ENCODE measurements at regions not wholly inside any gene's neighbourhood (a gene's known extent, or its start where the extent isn't known, plus 50 kb on each side); places are given as distances from the start of the nearest gene placed in this dataset.
"Not testable (repeated sequence)": the region's sequence is repeated elsewhere in the genome, so short reads cannot be mapped to it uniquely, and the experiment has no call there.

DNA sequence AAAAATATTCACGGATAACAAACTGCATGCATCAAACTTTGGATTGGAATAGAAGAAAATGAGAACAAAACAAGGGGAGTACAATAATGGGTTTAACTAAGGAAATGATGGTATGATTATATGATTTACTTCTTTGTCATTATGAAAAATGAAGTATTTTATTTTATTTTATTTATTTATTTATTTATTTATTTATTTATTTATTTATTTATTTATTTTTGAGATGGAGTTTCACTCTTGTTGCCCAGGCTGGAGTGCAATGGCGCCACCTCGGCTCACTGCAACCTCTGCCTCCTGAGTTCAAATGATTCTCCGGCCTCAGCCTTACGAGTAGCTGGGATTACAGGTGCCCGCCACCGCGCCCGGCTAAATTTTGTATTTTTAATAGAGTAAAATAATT, 234.1 kb upstream of the SEMA3C start:
- POLR2A ChIA-PET; DNase-seq; H3K9me3 Mint-ChIP-seq (ENCODE audit: low read depth); ATAC-seq; CTCF ChIA-PET; H3K4me3 Mint-ChIP-seq; intact Hi-C loops (cut with DNase I, micrococcal nuclease); H3K36me3 Mint-ChIP-seq (ENCODE audit: low read depth); H3K27me3 Mint-ChIP-seq; H3K4me1 Mint-ChIP-seq; H3K27ac Mint-ChIP-seq: not testable (repeated sequence)

DNA sequence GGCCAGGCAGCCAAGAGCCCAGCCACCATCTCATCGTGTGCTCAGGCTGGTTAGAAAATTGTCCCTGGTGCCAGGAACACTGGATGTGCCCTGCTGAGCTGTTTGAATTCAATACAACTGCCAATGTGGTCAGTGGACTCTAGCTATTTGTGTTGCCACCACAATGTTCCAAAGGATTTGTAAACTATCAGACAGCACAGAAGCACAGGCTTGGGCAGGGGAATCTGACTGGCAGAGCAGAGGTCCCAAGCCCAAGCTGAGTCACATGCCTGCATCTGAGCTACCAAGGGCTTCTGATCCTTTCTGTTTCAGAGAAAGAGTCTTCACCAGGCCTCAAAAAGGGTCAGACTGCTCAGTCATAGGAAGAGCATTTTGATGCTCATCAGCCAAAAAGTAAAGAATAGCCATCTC, 232.1 kb upstream of the SEMA3C start:
- no peak for DNase-seq
- ChIA-PET CTCF (no interaction called here), POLR2A (no interaction called here)
- Mint-ChIP-seq H3K4me3 (no peak overlapping the region), H3K4me1 (no peaks in the 10 kb centered on the region), H3K36me3 (ENCODE audit: low read depth) (no peaks in the 10 kb centered on the region), H3K9me3 (ENCODE audit: low read depth) (peaks cover 13% of the 10 kb centered on the region), H3K27ac (no peak overlapping the region), H3K27me3 (no peaks in the 10 kb centered on the region)
- intact Hi-C loops (cut with DNase I, micrococcal nuclease) = no loop called here
- ATAC-seq = no peak

DNA sequence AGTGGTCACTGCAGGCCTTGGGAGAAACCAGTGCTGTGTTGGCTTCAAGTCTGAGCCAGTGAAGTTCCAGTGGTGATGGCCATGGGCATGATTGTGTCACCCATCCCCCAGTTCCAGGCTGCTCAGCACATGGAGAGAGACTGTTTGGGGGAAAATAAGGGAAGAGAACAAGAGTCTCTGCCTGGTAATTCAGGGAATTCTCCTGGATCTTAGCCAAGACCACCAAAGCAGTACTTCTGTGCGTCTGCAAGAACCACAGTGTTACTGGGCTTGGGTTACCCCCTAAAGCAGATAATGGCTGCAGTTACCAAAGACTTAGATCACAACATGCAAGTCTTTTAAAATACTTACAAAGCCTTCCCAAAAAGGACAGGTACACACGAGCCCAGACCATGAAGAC, 225.0 kb upstream of the SEMA3C start:
- POLR2A ChIA-PET = no interaction called here
- H3K4me3 Mint-ChIP-seq = no peak overlapping the region
- ATAC-seq (no peak), DNase-seq (no peak)
- intact Hi-C loops (cut with DNase I, micrococcal nuclease) = no loop called here
- CTCF ChIA-PET = no interaction called here
- H3K9me3 Mint-ChIP-seq (ENCODE audit: low read depth) = peaks cover 8% of the 10 kb centered on the region
- H3K4me1 Mint-ChIP-seq = no peaks in the 10 kb centered on the region
- H3K27me3 Mint-ChIP-seq = no peaks in the 10 kb centered on the region
- no peaks in the 10 kb centered on the region for H3K36me3 Mint-ChIP-seq (ENCODE audit: low read depth)
- no peak overlapping the region for H3K27ac Mint-ChIP-seq

DNA sequence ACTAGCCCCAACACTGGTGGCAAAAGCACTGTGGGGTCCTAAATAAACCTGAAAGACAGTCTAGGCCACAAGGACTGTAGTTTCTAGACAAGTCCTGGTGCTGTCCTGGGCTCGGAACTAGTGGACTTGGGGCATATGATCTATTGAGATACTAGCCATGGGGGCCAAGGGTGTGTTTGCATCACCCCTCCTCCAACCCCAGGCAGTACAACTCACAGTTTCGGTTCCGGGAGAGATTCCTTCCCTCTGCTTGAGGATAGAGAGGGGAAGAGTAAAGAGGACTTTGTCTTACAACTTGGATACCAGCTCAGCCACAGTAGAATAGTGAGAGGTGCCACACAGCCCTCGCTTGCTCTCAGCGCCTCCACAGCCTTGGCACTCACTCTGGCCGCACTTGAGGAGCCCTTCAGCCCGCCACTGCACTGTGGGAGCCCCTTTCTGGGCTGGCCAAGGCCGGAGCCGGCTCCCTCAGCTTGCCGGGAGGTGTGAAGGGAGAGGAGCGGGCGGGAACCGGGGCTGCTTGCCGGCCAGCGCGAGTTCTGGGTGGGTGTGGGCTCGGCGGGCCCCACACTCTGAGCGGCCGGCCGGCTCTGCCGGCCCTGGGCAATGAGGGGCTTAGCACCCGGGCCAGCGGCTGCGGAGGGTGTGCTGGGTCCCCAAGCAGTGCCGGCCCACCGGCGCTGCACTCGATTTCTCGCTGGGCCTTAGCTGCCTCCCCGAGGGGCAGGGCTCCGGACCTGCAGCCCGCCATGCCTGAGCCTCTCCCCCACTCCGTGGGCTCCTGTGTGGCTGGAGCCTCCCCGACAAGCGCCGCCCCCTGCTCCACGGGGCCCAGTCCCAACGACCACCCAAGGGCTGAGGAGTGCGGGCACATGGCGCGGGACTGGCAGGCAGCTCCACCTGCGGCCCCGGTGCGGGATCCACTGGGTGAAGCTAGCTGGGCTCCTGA, 222.7 kb upstream of the SEMA3C start:
- CTCF ChIA-PET; H3K36me3 Mint-ChIP-seq (ENCODE audit: low read depth); DNase-seq; intact Hi-C loops (cut with DNase I, micrococcal nuclease); ATAC-seq; H3K27ac Mint-ChIP-seq; POLR2A ChIA-PET; H3K9me3 Mint-ChIP-seq (ENCODE audit: low read depth); H3K27me3 Mint-ChIP-seq; H3K4me3 Mint-ChIP-seq; H3K4me1 Mint-ChIP-seq: not testable (repeated sequence)

DNA sequence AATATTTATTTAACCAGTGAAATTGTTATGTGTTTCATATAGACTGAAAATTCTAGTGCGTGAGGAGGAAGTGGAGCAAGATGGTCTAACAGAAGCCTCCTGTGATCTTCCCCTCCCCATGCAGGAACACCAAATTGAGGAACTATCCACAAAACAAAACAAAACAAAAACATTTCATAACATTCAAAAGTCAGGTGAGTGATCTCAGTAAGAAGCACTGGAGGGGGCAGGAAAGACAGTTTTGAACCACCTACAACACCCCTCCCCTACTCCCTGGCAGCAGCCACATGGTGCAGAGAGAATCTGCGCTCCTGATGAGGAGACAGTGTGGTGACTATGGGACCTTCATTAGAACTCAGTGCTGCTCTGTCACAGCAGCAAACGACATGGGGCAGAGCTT, 221.9 kb upstream of the SEMA3C start:
- no peaks in the 10 kb centered on the region for H3K27me3 Mint-ChIP-seq
- ATAC-seq (no peak), DNase-seq (no peak)
- H3K4me1 Mint-ChIP-seq = no peaks in the 10 kb centered on the region
- H3K36me3 Mint-ChIP-seq (ENCODE audit: low read depth) = no peaks in the 10 kb centered on the region
- intact Hi-C loops (cut with DNase I, micrococcal nuclease) = no loop called here
- no peak overlapping the region for H3K4me3 Mint-ChIP-seq
- ChIA-PET POLR2A (no interaction called here), CTCF (no interaction called here)
- peaks cover under 1% of the 10 kb centered on the region for H3K9me3 Mint-ChIP-seq (ENCODE audit: low read depth)
- no peak overlapping the region for H3K27ac Mint-ChIP-seq

DNA sequence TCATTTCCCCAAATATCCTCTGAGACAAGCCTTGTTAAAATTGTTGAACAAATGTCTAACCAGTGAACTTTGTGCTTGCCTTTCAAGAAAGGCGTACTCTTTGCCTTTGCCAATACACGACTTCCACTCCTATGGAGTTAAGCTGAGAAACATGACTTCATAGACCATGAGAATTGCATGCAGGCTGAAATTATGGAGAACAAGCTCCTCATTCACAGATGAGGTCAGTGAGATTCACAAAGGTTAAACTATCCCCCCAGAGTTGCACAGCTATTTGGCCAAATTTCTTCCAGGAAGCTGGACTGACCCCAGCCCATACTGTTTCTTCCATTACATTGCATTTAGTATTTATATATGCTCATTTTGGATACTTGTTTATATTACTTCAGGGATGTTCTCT, 221.4 kb upstream of the SEMA3C start:
- no peaks in the 10 kb centered on the region for H3K4me1 Mint-ChIP-seq

DNA sequence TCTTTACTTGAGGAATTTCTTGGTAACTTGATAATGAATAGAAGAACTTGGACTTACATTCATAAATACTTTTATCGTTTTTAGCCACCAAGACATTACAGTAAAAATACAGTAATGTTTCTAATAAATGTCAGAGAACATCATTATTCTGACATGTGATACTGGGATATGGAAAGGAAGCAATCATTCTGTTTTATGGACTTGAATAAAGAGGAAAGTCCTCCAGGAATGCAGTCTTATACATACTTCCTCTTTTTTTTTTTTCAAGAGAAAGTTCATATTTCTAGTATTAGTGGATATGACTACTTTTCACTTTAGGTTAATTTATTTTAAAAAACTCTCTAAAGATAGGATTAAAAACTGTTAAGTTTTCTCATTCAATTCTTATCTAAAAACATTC, 220.0 kb upstream of the SEMA3C start:
- POLR2A ChIA-PET = no interaction called here
- no peaks in the 10 kb centered on the region for H3K27me3 Mint-ChIP-seq
- H3K4me3 Mint-ChIP-seq = no peak overlapping the region

More for the DNA sequence above, 221.4 kb upstream of the SEMA3C start:
- Mint-ChIP-seq H3K4me3 (no peak overlapping the region), H3K27ac (no peak overlapping the region), H3K9me3 (ENCODE audit: low read depth) (no peaks in the 10 kb centered on the region), H3K36me3 (ENCODE audit: low read depth) (no peaks in the 10 kb centered on the region), H3K27me3 (no peaks in the 10 kb centered on the region)
- DNase-seq = no peak
- intact Hi-C loops (cut with DNase I, micrococcal nuclease) = no loop called here
- no peak for ATAC-seq
- POLR2A ChIA-PET = no interaction called here
- CTCF ChIA-PET = no interaction called here

DNA sequence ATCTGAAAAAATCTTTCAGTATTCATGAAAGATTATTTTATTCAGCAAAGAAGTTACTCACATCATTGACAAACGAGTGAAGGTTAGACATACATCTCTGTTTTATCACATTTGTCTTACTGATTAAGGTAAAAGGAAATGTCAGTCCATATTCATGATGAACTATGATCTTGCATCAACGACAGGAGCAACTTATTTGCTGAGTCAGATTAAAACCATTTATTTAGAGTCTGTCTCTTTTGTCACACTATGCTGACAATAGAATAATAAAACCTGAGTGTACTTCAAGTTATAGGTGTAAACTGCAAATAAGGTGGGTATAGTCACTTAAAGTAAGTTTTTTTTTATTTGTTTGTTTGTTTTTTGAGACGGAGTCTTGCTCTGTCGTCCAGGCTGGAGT, 216.5 kb upstream of the SEMA3C start:
- ATAC-seq (no peak), DNase-seq (no peak)
- H3K4me3 Mint-ChIP-seq = no peak overlapping the region
- intact Hi-C loops (cut with DNase I, micrococcal nuclease) = no loop called here
- no peaks in the 10 kb centered on the region for H3K4me1 Mint-ChIP-seq
- H3K9me3 Mint-ChIP-seq (ENCODE audit: low read depth) = no peaks in the 10 kb centered on the region
- CTCF ChIA-PET = no interaction called here
- H3K27me3 Mint-ChIP-seq = no peaks in the 10 kb centered on the region
- no peak overlapping the region for H3K27ac Mint-ChIP-seq
- no peaks in the 10 kb centered on the region for H3K36me3 Mint-ChIP-seq (ENCODE audit: low read depth)
- POLR2A ChIA-PET = no interaction called here

More for the DNA sequence above, 220.0 kb upstream of the SEMA3C start:
- no peaks in the 10 kb centered on the region for H3K4me1 Mint-ChIP-seq
- H3K36me3 Mint-ChIP-seq (ENCODE audit: low read depth) = no peaks in the 10 kb centered on the region
- CTCF ChIA-PET = no interaction called here
- ATAC-seq (no peak), DNase-seq (no peak)
- intact Hi-C loops (cut with DNase I, micrococcal nuclease) = no loop called here
- H3K27ac Mint-ChIP-seq = no peak overlapping the region
- no peaks in the 10 kb centered on the region for H3K9me3 Mint-ChIP-seq (ENCODE audit: low read depth)

DNA sequence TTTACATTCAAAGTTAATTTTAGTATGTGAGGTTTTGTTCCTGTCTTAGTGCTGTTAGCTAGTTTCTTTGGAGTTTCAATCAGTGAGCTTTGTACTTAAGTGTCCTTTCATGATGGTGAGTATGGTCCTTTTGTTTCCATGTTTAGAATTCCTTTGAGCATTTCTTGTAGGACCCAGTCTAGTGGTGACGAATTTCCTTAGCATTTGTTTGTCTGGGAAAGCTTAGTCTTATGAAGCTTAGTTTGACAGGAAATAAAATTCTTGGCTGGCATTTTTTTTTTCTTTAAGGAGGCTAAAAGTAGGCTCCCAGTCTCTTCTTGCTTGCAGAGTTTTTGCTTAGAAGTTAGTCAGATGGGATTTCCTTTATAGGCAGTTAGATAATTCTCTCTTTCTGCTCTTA, 209.2 kb upstream of the SEMA3C start:
- Mint-ChIP-seq H3K4me3 (no peak overlapping the region), H3K27me3 (no peaks in the 10 kb centered on the region), H3K36me3 (ENCODE audit: low read depth) (no peaks in the 10 kb centered on the region), H3K9me3 (ENCODE audit: low read depth) (peaks cover 25% of the 10 kb centered on the region), H3K4me1 (no peaks in the 10 kb centered on the region), H3K27ac (no peak overlapping the region)
- intact Hi-C loops (cut with DNase I, micrococcal nuclease) = no loop called here
- no peak for DNase-seq
- ATAC-seq = no peak
- POLR2A ChIA-PET = no interaction called here
- CTCF ChIA-PET = no interaction called here

DNA sequence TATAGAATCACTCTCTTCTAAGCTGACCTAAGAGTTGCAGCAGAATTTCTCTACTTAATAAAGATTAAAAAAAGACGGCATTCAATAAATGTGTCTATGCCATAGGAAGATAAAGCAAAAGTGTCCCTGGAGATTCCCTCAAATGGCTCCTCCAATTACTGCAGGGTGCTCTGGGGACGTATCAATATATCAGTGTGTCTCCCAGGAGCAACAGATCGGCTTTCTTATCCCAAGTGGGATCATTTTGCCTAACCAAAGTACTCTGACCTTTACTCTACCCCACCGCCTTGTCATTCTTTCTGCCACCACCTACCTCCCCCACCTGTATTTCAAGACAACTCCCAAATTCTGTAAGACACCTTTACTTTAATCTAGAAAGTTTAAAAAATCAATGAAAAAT, 202.0 kb upstream of the SEMA3C start:
- intact Hi-C loops (cut with DNase I, micrococcal nuclease) = no loop called here
- POLR2A ChIA-PET = no interaction called here
- Mint-ChIP-seq H3K4me1 (no peaks in the 10 kb centered on the region), H3K36me3 (ENCODE audit: low read depth) (no peaks in the 10 kb centered on the region), H3K4me3 (no peak overlapping the region), H3K27me3 (no peaks in the 10 kb centered on the region), H3K9me3 (ENCODE audit: low read depth) (peaks cover 2% of the 10 kb centered on the region), H3K27ac (no peak overlapping the region)
- CTCF ChIA-PET = no interaction called here
- DNase-seq (no peak), ATAC-seq (no peak)

DNA sequence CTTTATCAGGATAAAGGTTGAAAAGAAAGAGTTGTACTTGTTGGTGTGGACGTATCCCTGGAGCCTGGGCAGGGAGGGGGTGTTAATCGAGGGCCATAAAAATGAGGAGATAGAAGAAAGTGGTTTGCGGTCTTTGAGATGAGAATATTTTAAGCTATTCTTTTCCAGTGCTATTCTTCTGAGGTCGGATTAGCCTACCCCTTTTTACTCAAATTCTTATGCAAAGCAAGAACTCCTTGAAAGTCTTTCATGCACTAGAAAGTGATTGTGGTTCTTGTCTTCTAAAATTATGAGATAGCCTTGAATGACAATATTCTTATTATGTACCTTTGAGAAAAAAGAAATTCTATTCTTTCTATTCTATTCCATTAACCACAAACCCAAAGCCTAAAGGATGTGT, 201.3 kb upstream of the SEMA3C start:
- CTCF ChIA-PET = no interaction called here
- Mint-ChIP-seq H3K27me3 (no peaks in the 10 kb centered on the region), H3K36me3 (ENCODE audit: low read depth) (no peaks in the 10 kb centered on the region), H3K27ac (no peak overlapping the region), H3K4me3 (no peak overlapping the region), H3K9me3 (ENCODE audit: low read depth) (peaks cover 1% of the 10 kb centered on the region), H3K4me1 (no peaks in the 10 kb centered on the region)
- DNase-seq (no peak), ATAC-seq (no peak)
- POLR2A ChIA-PET = no interaction called here
- intact Hi-C loops (cut with DNase I, micrococcal nuclease) = no loop called here

DNA sequence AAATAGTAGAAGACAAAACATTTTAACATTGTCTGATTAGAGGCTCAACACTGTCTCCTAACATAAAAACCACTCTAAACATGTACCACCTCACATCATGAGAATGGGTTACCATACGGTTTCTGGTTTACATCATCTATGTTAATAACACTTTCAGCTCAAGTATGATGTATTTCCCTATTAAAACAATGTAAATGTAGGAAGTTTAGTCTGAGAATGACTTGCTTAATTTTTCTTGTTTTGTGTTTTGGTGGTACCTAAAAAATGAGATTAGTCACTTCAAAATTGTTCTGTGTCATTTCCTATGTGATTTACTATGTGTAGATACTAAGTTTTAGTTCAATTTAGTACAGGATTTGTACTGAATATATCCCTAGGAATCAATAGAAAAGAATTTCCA, 195.8 kb upstream of the SEMA3C start:
- Mint-ChIP-seq H3K27ac (no peak overlapping the region), H3K27me3 (no peaks in the 10 kb centered on the region), H3K36me3 (ENCODE audit: low read depth) (no peaks in the 10 kb centered on the region), H3K9me3 (ENCODE audit: low read depth) (peaks cover 1% of the 10 kb centered on the region), H3K4me3 (no peak overlapping the region), H3K4me1 (no peaks in the 10 kb centered on the region)
- intact Hi-C loops (cut with DNase I, micrococcal nuclease) = no loop called here
- ChIA-PET POLR2A (no interaction called here), CTCF (interaction anchor here (1.1 kb wide), 1 partner anchor 356 kb away, joined by 3 read pairs; no protein-coding TSS in a partner anchor)
- ATAC-seq (no peak), DNase-seq (no peak)

Measured in activated CD4-positive, alpha-beta T cell treated with anti-CD3 and anti-CD28 coated beads for 36 hours (primary cell).